OCI-LY1 (cell line): ENCODE measurements at regions not wholly inside any gene's neighbourhood (a gene's known extent, or its start where the extent isn't known, plus 50 kb on each side); places are given as distances from the start of the nearest gene placed in this dataset.

Experiments
- H2AFZ ChIP-seq: fragments of 200-600 bp; sonication (generic), shearing (Covaris generic); 2 replicates; pipeline ENCODE4 v1.6.0; 2014; ENCODE audit warnings: antibody characterized with exemption, mild to moderate bottlenecking, low read length
- H3F3A ChIP-seq: fragments of 200-600 bp; sonication (generic), shearing (Covaris generic); 2 replicates; pipeline ENCODE4 v1.6.0; 2014; ENCODE audit warnings: mild to moderate bottlenecking, antibody characterized with exemption, low read length, moderate library complexity; ENCODE audit not compliant: insufficient read depth
- H3K27ac ChIP-seq: fragments of 200-600 bp; sonication (generic); 2 replicates; pipeline ENCODE4 v1.5.1; 2014; ENCODE audit warnings: low read length, mixed run types, mild to moderate bottlenecking, low read depth; ENCODE audit not compliant: poor library complexity, severe bottlenecking
- H3K27me3 ChIP-seq: fragments of 200-600 bp; sonication (generic); 2 replicates; pipeline ENCODE4 v1.6.0; 2014; ENCODE audit warnings: antibody characterized with exemption, mild to moderate bottlenecking, low read length, moderate library complexity; ENCODE audit not compliant: insufficient read depth
- H3K36me3 ChIP-seq: fragments of 200-600 bp; sonication (generic); 2 replicates; pipeline ENCODE4 v1.6.1; 2014; ENCODE audit warnings: mild to moderate bottlenecking, antibody characterized with exemption, low read length, moderate library complexity, mixed read lengths; ENCODE audit not compliant: insufficient read depth
- H3K4me1 ChIP-seq: fragments of 200-600 bp; sonication (generic); 2 replicates; pipeline ENCODE4 v1.5.1; 2014; ENCODE audit warnings: mild to moderate bottlenecking, low read length, moderate library complexity; ENCODE audit not compliant: insufficient read depth, severe bottlenecking
- H3K4me2 ChIP-seq: fragments of 200-600 bp; sonication (generic), shearing (Covaris generic); 2 replicates; pipeline ENCODE4 v1.6.1; 2014; ENCODE audit warnings: low read length
- H3K4me3 ChIP-seq: fragments of 200-600 bp; sonication (generic); 2 replicates; pipeline ENCODE4 v1.5.1; 2014; ENCODE audit warnings: low read length, low read depth, mild to moderate bottlenecking, mixed read lengths; ENCODE audit not compliant: poor library complexity, severe bottlenecking
- H3K79me2 ChIP-seq: fragments of 200-600 bp; shearing (Covaris generic); 2 replicates; pipeline ENCODE4 v1.6.1; 2016; ENCODE audit warnings: mixed run types, low read length, mixed read lengths; ENCODE audit not compliant: insufficient read depth
- H3K9ac ChIP-seq: fragments of 200-600 bp; sonication (generic), shearing (Covaris generic); 2 replicates; pipeline ENCODE4 v1.6.1; 2014; ENCODE audit warnings: mild to moderate bottlenecking, low read length, mixed read lengths
- H3K9me2 ChIP-seq: fragments of 200-600 bp; sonication (generic), shearing (Covaris generic); 2 replicates; pipeline ENCODE4 v1.6.1; 2014; ENCODE audit warnings: low read depth, mild to moderate bottlenecking, low read length, mixed read lengths
- H3K9me3 ChIP-seq: fragments of 200-600 bp; shearing (Covaris generic); 2 replicates; pipeline ENCODE4 v1.6.1; 2014; ENCODE audit warnings: low read length, mixed read lengths
- H4K20me1 ChIP-seq: fragments of 200-600 bp; sonication (generic), shearing (Covaris generic); 2 replicates; pipeline ENCODE4 v1.6.0; 2016; ENCODE audit warnings: mild to moderate bottlenecking, low read length; ENCODE audit not compliant: insufficient read depth
- CTCF ChIP-seq: fragments of 200-600 bp; sonication (generic), shearing (Covaris generic); IDR thresholded peaks from 2 replicates; pipeline ENCODE4 v1.5.1; 2017; ENCODE audit warnings: mild to moderate bottlenecking, antibody characterized with exemption, low read length, moderate library complexity, mixed read lengths
- EZH2 ChIP-seq: fragments of 200-600 bp; sonication (generic), shearing (Covaris generic); IDR thresholded peaks from 2 replicates; pipeline ENCODE4 v1.8.0; 2017; ENCODE audit warnings: borderline replicate concordance, mixed run types, mild to moderate bottlenecking, antibody characterized with exemption, low read length, moderate library complexity, mixed read lengths

- Histone ChIP-seq H2AFZ (no peak overlapping the region), H3K79me2 (no peaks in the 10 kb centered on the region), H3K4me3 (no peak overlapping the region), H3K9me3 (no peaks in the 10 kb centered on the region), H3K9me2 (no peaks in the 10 kb centered on the region), H3K27me3 (no peaks in the 10 kb centered on the region), H3K27ac (no peak overlapping the region), H3K4me1 (no peaks in the 10 kb centered on the region), H3K36me3 (no peaks in the 10 kb centered on the region), H3K9ac (no peak overlapping the region), H4K20me1 (no peaks in the 10 kb centered on the region), H3K4me2 (no peak overlapping the region), H3F3A (no peaks in the 10 kb centered on the region)
- TF ChIP-seq CTCF (no peak), EZH2 (no peak)
Observed at GRCh38 chr20:29296256-29297230, 1960.9 kb upstream of the DEFB115 start.

GRCh38 chr20:29297411-29298270 lies 1959.8 kb upstream of the DEFB115 start:
- H4K20me1 ChIP-seq = no peaks in the 10 kb centered on the region
- no peaks in the 10 kb centered on the region for H3K79me2 ChIP-seq
- no peaks in the 10 kb centered on the region for H3K4me1 ChIP-seq
- H3K27me3 ChIP-seq = no peaks in the 10 kb centered on the region
- H3K4me2 ChIP-seq = no peak overlapping the region
- H3K9me2 ChIP-seq = no peaks in the 10 kb centered on the region
- H3K36me3 ChIP-seq = no peaks in the 10 kb centered on the region
- no peak overlapping the region for H2AFZ ChIP-seq
- no peaks in the 10 kb centered on the region for H3F3A ChIP-seq
- H3K4me3 ChIP-seq = no peak overlapping the region
- no peak overlapping the region for H3K9ac ChIP-seq
- TF ChIP-seq EZH2 (no peak), CTCF (no peak)
- no peak overlapping the region for H3K27ac ChIP-seq
- H3K9me3 ChIP-seq = no peaks in the 10 kb centered on the region

- H3K9me2 ChIP-seq = no peaks in the 10 kb centered on the region
- H2AFZ ChIP-seq = no peak overlapping the region
- no peak overlapping the region for H3K9ac ChIP-seq
- TF ChIP-seq CTCF = no peak
- TF ChIP-seq EZH2 = no peak
- no peaks in the 10 kb centered on the region for H3K9me3 ChIP-seq
- H3K27ac ChIP-seq = no peak overlapping the region
- no peaks in the 10 kb centered on the region for H3F3A ChIP-seq
- no peaks in the 10 kb centered on the region for H3K4me1 ChIP-seq
- no peaks in the 10 kb centered on the region for H3K79me2 ChIP-seq
- H3K4me3 ChIP-seq = no peak overlapping the region
- H4K20me1 ChIP-seq = no peaks in the 10 kb centered on the region
- no peaks in the 10 kb centered on the region for H3K36me3 ChIP-seq
- no peaks in the 10 kb centered on the region for H3K27me3 ChIP-seq
- H3K4me2 ChIP-seq = no peak overlapping the region
Observed at GRCh38 chr20:29298271-29298590, 1959.2 kb upstream of the DEFB115 start.
